ENCODE measurements at regions not wholly inside any gene's neighbourhood (a gene's known extent, or its start where the extent isn't known, plus 50 kb on each side); places are given as distances from the start of the nearest gene placed in this dataset.

- TF ChIP-seq CTCF (IDR thresholded peaks at IDR 0.05; ENCODE audit: control extremely low read depth, extremely low read depth, low read depth, missing control alignments): no peak
Measured at GRCh38 chr6:3663081-3663480, 88.4 kb downstream of the PXDC1 start.

GRCh38 chr6:3661390-3661789 is 90.1 kb downstream of the PXDC1 start:
- POLR2A ChIA-PET: no interaction called here
- CTCF ChIA-PET: no interaction called here
- no peak for TF ChIP-seq CTCF (IDR thresholded peaks at IDR 0.05; ENCODE audit: control extremely low read depth, extremely low read depth, low read depth, missing control alignments)
- no peak for DNase-seq (ENCODE audit: extremely low spot score)

More at GRCh38 chr6:3663081-3663480, 88.4 kb downstream of the PXDC1 start:
- POLR2A ChIA-PET: no interaction called here
- CTCF ChIA-PET: interaction anchor here (0.9 kb wide), 1 partner anchor 79 kb away, joined by 3 read pairs; no protein-coding TSS in a partner anchor
- DNase-seq (ENCODE audit: extremely low spot score): no peak

GRCh38 chr6:3660473-3660872 is 91.0 kb downstream of the PXDC1 start:
- ChIA-PET POLR2A (no interaction called here), CTCF (no interaction called here)
- TF ChIP-seq CTCF (IDR thresholded peaks at IDR 0.05; ENCODE audit: control extremely low read depth, extremely low read depth, low read depth, missing control alignments): no peak
- DNase-seq (ENCODE audit: extremely low spot score): no peak

GRCh38 chr6:3659748-3660147 is 91.8 kb downstream of the PXDC1 start:
- no peak for DNase-seq (ENCODE audit: extremely low spot score)
- no peak for TF ChIP-seq CTCF (IDR thresholded peaks at IDR 0.05; ENCODE audit: control extremely low read depth, extremely low read depth, low read depth, missing control alignments)
- ChIA-PET POLR2A (no interaction called here), CTCF (interaction anchor here (0.7 kb wide), 1 partner anchor 21 kb away, joined by 3 read pairs; no protein-coding TSS in a partner anchor)

GRCh38 chr6:3656076-3656475 is 95.4 kb downstream of the PXDC1 start:
- ChIA-PET POLR2A (no interaction called here), CTCF (no interaction called here)
- TF ChIP-seq CTCF (IDR thresholded peaks at IDR 0.05; ENCODE audit: control extremely low read depth, extremely low read depth, low read depth, missing control alignments): no peak
- DNase-seq (ENCODE audit: extremely low spot score): no peak

GRCh38 chr6:3654898-3655297 is 96.6 kb downstream of the PXDC1 start:
- ChIA-PET CTCF (no interaction called here), POLR2A (no interaction called here)
- no peak for DNase-seq (ENCODE audit: extremely low spot score)
- TF ChIP-seq CTCF (IDR thresholded peaks at IDR 0.05; ENCODE audit: control extremely low read depth, extremely low read depth, low read depth, missing control alignments): no peak

- no peak for DNase-seq (ENCODE audit: extremely low spot score)
- ChIA-PET CTCF (no interaction called here), POLR2A (no interaction called here)
- TF ChIP-seq CTCF (IDR thresholded peaks at IDR 0.05; ENCODE audit: control extremely low read depth, extremely low read depth, low read depth, missing control alignments): no peak
Measured at GRCh38 chr6:3654436-3654835, 97.1 kb downstream of the PXDC1 start.
